Stomach (tissue), 8 donors: ENCODE measurements at regions not wholly inside any gene's neighbourhood (a gene's known extent, or its start where the extent isn't known, plus 50 kb on each side); places are given as distances from the start of the nearest gene placed in this dataset.
A peak's percentile ranks its signal among the peaks of the same experiment; 100 is the strongest.

Experiments used
- DNase-seq, 2 donors: peaks; one replicate each; pipeline versions ENCODE4 v3.0.0 to v3.0.0-alpha.2; 2013 to 2019
- H3K27ac ChIP-seq, 5 donors: fragments of 200-600 bp in 4 of 5; sonication (generic) in 4 of 5; one replicate each; pipeline ENCODE4 v1.5.1; 2013 to 2019; ENCODE audit warnings: mild to moderate bottlenecking in 1 of 5, moderate library complexity in 1 of 5
- H3K27me3 ChIP-seq, 3 donors: fragments of 200-600 bp; sonication (generic); one replicate each; pipeline ENCODE4 v1.5.1; 2017 to 2019; ENCODE audit warnings: mixed run types in 1 of 3
- H3K36me3 ChIP-seq, 4 donors: fragments of 200-600 bp; sonication (generic); 1 replicate in 3 of 4; 2 replicates in 1 of 4; pipeline ENCODE4 v1.5.1; 2016 to 2019
- H3K4me1 ChIP-seq, 4 donors: fragments of 200-600 bp; sonication (generic); one replicate each; pipeline ENCODE4 v1.5.1; 2016 to 2019
- H3K4me3 ChIP-seq, 4 donors: fragments of 200-600 bp; sonication (generic) in 3 of 4; one replicate each; pipeline ENCODE4 v1.5.1; 2016 to 2019; ENCODE audit warnings: mild to moderate bottlenecking in 1 of 4
- H3K9me3 ChIP-seq, 4 donors: fragments of 200-600 bp; sonication (generic); one replicate each; pipeline ENCODE4 v1.5.1; 2016 to 2019
- CTCF ChIP-seq, 7 experiments: fragments of 450-650 bp in 4 of 7; fragments of 200-600 bp in 3 of 7; sonication (generic) in 3 of 7; IDR thresholded peaks; one replicate each; pipeline ENCODE4 v1.5.1; 2016 to 2019; ENCODE audit warnings: antibody characterized with exemption in 7 of 7, control low read depth in 2 of 7, mild to moderate bottlenecking in 1 of 7
- EP300 ChIP-seq: sonication (generic); formaldehyde crosslinking; IDR thresholded peaks from one replicate; pipeline ENCODE4 v1.6.1; 2017; ENCODE audit warnings: antibody characterized with exemption
- POLR2A ChIP-seq, 4 donors: fragments of 450-650 bp; IDR thresholded peaks; one replicate each; pipeline ENCODE4 v1.6.1; 2016; ENCODE audit warnings: antibody characterized with exemption in 4 of 4, control low read depth in 2 of 4, mild to moderate bottlenecking in 1 of 4, moderate library complexity in 1 of 4
- POLR2AphosphoS5 ChIP-seq, 3 donors: sonication (generic); formaldehyde crosslinking; IDR thresholded peaks; one replicate each; pipeline ENCODE4 v1.6.1; 2016; ENCODE audit warnings: antibody characterized with exemption in 3 of 3
- WGBS, 5 donors: extraction: QIAGEN DNeasy Blood & Tissue Kit in 3 of 5; methylation state at CpG; one replicate each; pipeline versions ENCODE4 v1.1.5 to v1.1.7; 2013 to 2018; 5-methylcytosine and 5-hydroxymethylcytosine counted together
- intact Hi-C: fragments of 100-400 bp; cut with DNase I; formaldehyde crosslinking; loops from one replicate; pipeline ENCODE4 v1.15.1; 2023; ENCODE audit warnings: low total_unique reads
- donor health status: healthy with polysubstance abuse.
- donor health status: Bipolar disorder and iron deficiency.
- donor health status: healthy.

- Histone ChIP-seq H3K9me3 (no peaks in the 10 kb centered on the region), H3K4me3 (no peak overlapping the region), H3K27me3 (no peaks in the 10 kb centered on the region), H3K4me1 (peaks cover 0 to 15% (median 6%) of the 10 kb centered on the region in 4 donors), H3K36me3 (no peaks in the 10 kb centered on the region), H3K27ac (no peak overlapping the region)
- DNase-seq, result no peak
- intact Hi-C loops, result loop anchor here (10.0 kb wide), 1 partner anchor 495 kb away; the partner anchor contains the start of gene ZBBX
- no peak for TF ChIP-seq POLR2AphosphoS5 (IDR thresholded peaks at IDR 0.05)
- TF ChIP-seq POLR2A (IDR thresholded peaks at IDR 0.05), result no peak
- TF ChIP-seq CTCF (IDR thresholded peaks at IDR 0.05), result no peak
- no peak for TF ChIP-seq EP300
Measured at GRCh38 chr3:167880183-167880582, 144.7 kb downstream of the SERPINI1 start.

DNA sequence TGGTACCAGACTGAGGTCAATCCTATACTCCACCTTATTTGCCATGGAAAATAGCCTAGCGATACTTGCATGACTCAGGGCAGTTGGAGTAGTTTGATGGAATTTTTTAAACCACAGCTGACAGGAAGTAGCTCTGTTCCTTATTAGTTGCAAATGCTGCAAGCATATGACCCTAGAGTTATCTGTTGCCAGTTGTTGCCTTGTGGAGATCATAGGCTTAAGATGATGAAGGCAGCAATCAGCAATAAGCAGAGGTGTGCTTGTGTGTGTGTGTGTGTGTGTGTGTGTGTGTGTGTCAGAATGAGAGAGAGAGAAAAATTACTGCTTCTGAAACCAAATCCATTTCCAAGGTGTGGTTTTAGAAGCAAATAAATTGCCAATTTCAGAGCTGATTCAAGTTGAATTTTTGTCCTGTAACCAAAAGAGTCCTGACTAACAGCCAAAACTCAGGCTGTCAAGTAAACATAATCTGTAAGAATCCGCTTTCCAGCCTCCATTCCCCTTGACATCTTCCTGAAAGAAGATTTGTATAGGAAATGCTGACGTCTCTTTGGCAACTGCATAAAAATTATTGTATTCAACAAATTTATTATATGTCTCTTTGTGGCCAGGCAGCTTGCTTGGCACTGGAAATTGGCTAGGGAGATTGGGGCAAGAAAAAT is 141.2 kb downstream of the SERPINI1 start:
- TF ChIP-seq EP300 (no peak), CTCF (IDR thresholded peaks at IDR 0.05) (no peak), POLR2AphosphoS5 (IDR thresholded peaks at IDR 0.05) (no peak), POLR2A (IDR thresholded peaks at IDR 0.05) (no peak)
- intact Hi-C loops, result no loop called here
- Histone ChIP-seq H3K27me3 (no peaks in the 10 kb centered on the region), H3K36me3 (no peaks in the 10 kb centered on the region), H3K9me3 (no peaks in the 10 kb centered on the region), H3K27ac (peak overlapping the region in 4 of 5 donors; percentile 2 to 57 (median 52)), H3K4me1 (peaks cover 0 to 12% (median under 1%) of the 10 kb centered on the region in 4 donors), H3K4me3 (no peak overlapping the region)
- peak in 1 of 2 donors; percentile 33 for DNase-seq
- 30 to 55% (median 52%) methylated on average over 3 of the region's 3 CpGs for WGBS, 5 donors
